MM.1S (cell line): ENCODE measurements at regions not wholly inside any gene's neighbourhood (a gene's known extent, or its start where the extent isn't known, plus 50 kb on each side); places are given as distances from the start of the nearest gene placed in this dataset.

Experiments used
- EZH2 ChIP-seq: fragments of 300-600 bp; sonication (generic); optimal IDR thresholded peaks from 2 replicates; pipeline ENCODE3; 2017; ENCODE audit warnings: low read depth, mild to moderate bottlenecking, antibody characterized with exemption, low read length, mixed read lengths
- TF ChIP-seq, protein P1 (sequence below): fragments of 300-600 bp; sonication (generic); IDR thresholded peaks from 2 replicates; pipeline ENCODE4 v1.5.1; 2016; ENCODE audit warnings: antibody characterized with exemption, low read length, mixed read lengths

DNA sequence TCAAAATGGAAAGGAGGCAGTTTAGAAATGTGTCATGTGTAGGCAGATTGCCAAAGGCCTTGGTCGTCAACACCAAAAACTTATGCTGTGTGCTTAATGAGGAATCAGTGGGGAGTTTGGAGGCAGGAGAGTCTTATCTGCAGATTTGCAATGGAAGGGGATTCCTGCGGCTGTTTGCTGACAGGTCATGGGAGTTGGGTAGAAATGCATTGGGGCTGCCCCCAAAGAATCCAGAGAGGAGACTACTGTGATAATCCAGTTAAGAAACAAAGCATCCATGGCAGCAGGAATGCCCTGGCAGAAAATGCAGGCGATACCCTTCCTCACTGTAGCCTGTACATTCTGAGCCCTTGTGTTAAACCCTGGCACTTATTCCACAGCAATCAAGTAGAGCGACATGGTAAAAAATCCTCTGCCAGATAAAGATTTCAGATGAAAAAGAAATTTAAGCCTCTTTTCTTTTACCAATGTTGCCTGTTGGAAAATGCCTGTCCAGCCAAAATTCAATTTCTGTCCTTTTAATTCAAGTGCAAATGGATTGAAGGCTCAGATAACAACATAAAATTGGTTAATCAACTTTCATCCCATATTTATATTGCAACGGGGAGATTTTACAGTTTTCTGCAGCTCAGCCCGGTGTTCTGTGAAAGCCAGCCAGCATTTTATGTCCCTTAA, 491.0 kb upstream of the CDH5 start:
- TF ChIP-seq EZH2 = no peak
- TF ChIP-seq, protein P1, sequence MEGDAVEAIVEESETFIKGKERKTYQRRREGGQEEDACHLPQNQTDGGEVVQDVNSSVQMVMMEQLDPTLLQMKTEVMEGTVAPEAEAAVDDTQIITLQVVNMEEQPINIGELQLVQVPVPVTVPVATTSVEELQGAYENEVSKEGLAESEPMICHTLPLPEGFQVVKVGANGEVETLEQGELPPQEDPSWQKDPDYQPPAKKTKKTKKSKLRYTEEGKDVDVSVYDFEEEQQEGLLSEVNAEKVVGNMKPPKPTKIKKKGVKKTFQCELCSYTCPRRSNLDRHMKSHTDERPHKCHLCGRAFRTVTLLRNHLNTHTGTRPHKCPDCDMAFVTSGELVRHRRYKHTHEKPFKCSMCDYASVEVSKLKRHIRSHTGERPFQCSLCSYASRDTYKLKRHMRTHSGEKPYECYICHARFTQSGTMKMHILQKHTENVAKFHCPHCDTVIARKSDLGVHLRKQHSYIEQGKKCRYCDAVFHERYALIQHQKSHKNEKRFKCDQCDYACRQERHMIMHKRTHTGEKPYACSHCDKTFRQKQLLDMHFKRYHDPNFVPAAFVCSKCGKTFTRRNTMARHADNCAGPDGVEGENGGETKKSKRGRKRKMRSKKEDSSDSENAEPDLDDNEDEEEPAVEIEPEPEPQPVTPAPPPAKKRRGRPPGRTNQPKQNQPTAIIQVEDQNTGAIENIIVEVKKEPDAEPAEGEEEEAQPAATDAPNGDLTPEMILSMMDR = no peak
